Muscle layer of colon (tissue), 2 donors: ENCODE measurements at regions not wholly inside any gene's neighbourhood (a gene's known extent, or its start where the extent isn't known, plus 50 kb on each side); places are given as distances from the start of the nearest gene placed in this dataset.

Experiments
- H3K27ac ChIP-seq: one replicate; pipeline ENCODE4 v1.7.0; 2013; ENCODE audit warnings: low read depth, mild to moderate bottlenecking, low read length, moderate library complexity
- H3K27me3 ChIP-seq, 2 donors: one replicate each; pipeline ENCODE4 v1.7.0; 2013; ENCODE audit warnings: low read length in 2 of 2, mild to moderate bottlenecking in 2 of 2; ENCODE audit not compliant: insufficient read depth in 2 of 2, control insufficient read depth in 1 of 2
- H3K36me3 ChIP-seq: one replicate; pipeline ENCODE4 v1.7.0; 2013; ENCODE audit warnings: mild to moderate bottlenecking, low read length; ENCODE audit not compliant: insufficient read depth
- H3K4me1 ChIP-seq: one replicate; pipeline ENCODE4 v1.7.0; 2013; ENCODE audit warnings: mild to moderate bottlenecking, low read length; ENCODE audit not compliant: insufficient read depth
- H3K4me3 ChIP-seq, 2 donors: one replicate each; pipeline ENCODE4 v1.7.0; 2013; ENCODE audit warnings: low read length in 2 of 2, low read depth in 1 of 2, mild to moderate bottlenecking in 1 of 2, moderate library complexity in 1 of 2
- H3K9ac ChIP-seq: one replicate; pipeline ENCODE4 v1.7.0; 2013; ENCODE audit warnings: low read length
- H3K9me3 ChIP-seq: one replicate; pipeline ENCODE4 v1.7.0; 2013; ENCODE audit warnings: mild to moderate bottlenecking, low read length
- donor health status: abdominal sarcoma.
- donor health status: Adenocarcinoma of cecum.

DNA sequence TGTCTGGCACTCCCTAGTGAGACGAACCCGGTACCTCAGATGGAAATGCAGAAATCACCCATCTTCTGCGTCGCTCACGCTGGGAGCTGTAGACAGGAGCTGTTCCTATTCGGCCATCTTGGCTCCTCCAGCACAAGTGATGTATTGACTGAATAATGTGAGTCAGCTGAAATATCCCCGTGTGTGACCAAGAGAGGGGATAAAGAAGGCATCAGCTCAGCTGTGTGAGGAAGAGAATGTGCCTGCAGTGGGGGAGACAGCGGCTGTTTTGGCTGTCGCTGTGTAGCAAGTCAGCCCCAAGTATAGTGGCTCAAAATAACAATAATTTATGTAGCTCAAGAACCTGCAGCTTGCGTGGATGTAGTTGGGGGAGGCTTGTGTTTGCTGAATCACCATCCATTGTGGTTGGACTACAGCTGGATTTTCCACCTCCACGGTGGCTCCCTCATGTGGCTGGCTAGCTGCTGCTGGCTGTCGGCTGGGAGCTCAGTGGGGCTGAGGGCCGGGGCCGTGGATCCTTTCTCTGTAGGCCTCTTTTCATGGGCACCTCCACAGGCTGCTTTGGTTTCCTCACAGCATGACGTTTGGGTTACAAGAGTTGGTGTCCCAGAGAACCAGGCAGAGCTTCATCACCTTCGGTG lies 434.5 kb downstream of the CCSER2 start:
- no peaks in the 10 kb centered on the region for H3K36me3 ChIP-seq
- no peak overlapping the region for H3K4me3 ChIP-seq
- no peaks in the 10 kb centered on the region for H3K9me3 ChIP-seq
- no peak overlapping the region for H3K9ac ChIP-seq
- no peaks in the 10 kb centered on the region for H3K4me1 ChIP-seq
- no peaks in the 10 kb centered on the region for H3K27me3 ChIP-seq
- no peak overlapping the region for H3K27ac ChIP-seq

DNA sequence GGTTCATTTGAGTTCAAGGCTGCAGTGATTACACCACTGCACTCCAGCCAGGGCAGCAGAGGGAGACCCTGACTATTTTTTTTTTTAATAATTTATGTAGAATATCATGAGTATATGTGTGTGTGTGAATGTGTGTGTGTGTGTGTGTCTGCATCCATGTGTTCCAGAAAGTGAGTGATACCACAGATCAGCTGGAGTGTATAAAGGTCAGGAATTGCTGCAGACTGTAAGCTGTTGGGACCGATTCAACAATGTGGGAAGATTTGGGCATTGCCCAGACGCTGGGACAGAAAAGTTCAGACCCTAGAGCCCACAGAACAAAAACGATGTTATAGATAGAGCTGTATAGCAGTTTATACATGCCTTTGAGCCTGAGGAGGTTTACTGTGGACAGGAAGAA lies 435.6 kb downstream of the CCSER2 start:
- Histone ChIP-seq H3K27ac (no peak overlapping the region), H3K9me3 (no peaks in the 10 kb centered on the region), H3K4me1 (no peaks in the 10 kb centered on the region), H3K36me3 (no peaks in the 10 kb centered on the region), H3K9ac (no peak overlapping the region), H3K27me3 (no peaks in the 10 kb centered on the region), H3K4me3 (no peak overlapping the region)

DNA sequence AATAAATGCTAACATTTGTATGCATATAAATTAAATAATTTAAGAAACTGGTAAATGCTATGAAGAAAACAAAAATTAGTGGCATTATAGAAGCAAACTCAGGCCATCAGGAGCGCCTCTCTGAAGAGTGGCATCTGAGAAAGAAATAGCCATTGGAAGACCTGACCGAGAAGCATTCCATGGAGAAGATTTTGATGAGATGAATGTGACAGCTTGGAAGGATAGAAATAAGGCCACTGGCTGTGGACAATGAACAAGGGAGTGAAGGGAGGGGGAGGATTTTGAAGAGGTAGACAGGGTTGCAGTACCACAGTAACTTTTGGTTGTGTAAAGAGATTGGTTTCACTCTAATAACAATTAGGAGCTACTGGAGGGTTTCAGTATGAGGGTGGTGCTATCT lies 436.7 kb downstream of the CCSER2 start:
- no peak overlapping the region for H3K9ac ChIP-seq
- H3K9me3 ChIP-seq = no peaks in the 10 kb centered on the region

DNA sequence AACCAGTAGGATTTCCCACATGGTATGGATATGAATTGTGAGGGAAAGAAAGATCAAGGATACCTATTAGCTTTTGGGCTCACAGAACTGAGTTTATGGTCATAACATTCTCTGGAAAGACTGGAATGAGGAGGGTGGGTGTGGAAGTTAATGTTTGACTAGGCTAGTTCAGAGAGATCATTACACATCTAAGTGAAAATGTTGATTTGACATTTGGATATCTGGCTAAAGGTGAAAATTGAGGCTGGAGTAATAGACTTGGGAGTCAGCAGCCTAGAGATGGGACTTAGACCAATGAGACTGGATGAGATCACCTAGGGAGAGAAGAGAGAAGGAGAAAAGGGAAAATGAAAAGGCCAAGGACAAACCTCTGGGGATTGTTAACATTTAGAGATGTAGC lies 437.3 kb downstream of the CCSER2 start:
- H3K27me3 ChIP-seq = no peaks in the 10 kb centered on the region
- no peaks in the 10 kb centered on the region for H3K4me1 ChIP-seq
- H3K4me3 ChIP-seq = no peak overlapping the region
- H3K9me3 ChIP-seq = no peaks in the 10 kb centered on the region
- H3K9ac ChIP-seq = no peak overlapping the region
- H3K27ac ChIP-seq = no peak overlapping the region
- H3K36me3 ChIP-seq = no peaks in the 10 kb centered on the region

More for the DNA sequence above, 436.7 kb downstream of the CCSER2 start:
- Histone ChIP-seq H3K4me3 (no peak overlapping the region), H3K4me1 (no peaks in the 10 kb centered on the region), H3K27me3 (no peaks in the 10 kb centered on the region), H3K27ac (no peak overlapping the region), H3K36me3 (no peaks in the 10 kb centered on the region)

DNA sequence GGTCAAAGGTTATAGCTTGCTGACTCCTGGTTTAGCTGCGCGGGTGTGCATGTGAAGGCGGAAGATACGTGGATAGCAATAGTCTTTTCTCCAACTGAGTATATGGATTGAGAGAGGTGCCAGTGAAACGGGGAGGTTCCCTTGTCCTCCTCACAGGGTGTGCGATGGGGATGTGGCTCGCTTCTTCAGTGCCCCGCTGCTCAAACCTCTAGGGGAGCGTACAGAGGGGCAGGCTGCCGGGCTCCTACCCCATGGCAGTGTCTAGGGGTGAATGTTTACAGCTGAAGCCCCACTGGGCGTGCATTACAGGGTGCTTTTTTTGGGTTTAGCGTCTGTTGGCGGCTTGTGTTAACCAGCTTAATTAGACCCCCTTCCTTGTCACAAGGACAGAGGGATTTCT lies 438.5 kb downstream of the CCSER2 start:
- Histone ChIP-seq H3K9ac (no peak overlapping the region), H3K27me3 (no peaks in the 10 kb centered on the region), H3K36me3 (no peaks in the 10 kb centered on the region), H3K27ac (no peak overlapping the region), H3K9me3 (no peaks in the 10 kb centered on the region), H3K4me3 (no peak overlapping the region), H3K4me1 (no peaks in the 10 kb centered on the region)

DNA sequence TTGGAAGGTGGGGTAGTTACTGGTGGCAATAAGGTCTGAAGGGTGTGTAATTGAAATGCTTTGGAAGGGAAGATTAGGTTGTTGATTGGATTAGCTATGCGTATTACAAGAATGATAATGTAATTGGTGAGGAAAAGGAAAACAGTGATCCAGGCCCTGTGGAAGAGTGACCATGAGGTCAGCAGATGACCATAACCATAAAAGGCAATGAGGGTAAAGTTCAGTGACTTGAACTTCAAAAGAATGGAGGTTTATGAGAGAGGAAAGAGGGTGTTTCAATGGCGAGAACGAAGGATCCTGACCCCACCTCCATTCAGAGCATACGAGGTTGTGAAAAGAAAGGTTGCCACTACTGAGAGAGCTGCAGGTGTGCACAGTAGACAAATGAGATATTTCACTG lies 439.7 kb downstream of the CCSER2 start:
- no peaks in the 10 kb centered on the region for H3K36me3 ChIP-seq
- H3K4me1 ChIP-seq = no peaks in the 10 kb centered on the region
- H3K27me3 ChIP-seq = no peaks in the 10 kb centered on the region
- no peak overlapping the region for H3K9ac ChIP-seq
- no peaks in the 10 kb centered on the region for H3K9me3 ChIP-seq
- no peak overlapping the region for H3K4me3 ChIP-seq
- H3K27ac ChIP-seq = no peak overlapping the region

DNA sequence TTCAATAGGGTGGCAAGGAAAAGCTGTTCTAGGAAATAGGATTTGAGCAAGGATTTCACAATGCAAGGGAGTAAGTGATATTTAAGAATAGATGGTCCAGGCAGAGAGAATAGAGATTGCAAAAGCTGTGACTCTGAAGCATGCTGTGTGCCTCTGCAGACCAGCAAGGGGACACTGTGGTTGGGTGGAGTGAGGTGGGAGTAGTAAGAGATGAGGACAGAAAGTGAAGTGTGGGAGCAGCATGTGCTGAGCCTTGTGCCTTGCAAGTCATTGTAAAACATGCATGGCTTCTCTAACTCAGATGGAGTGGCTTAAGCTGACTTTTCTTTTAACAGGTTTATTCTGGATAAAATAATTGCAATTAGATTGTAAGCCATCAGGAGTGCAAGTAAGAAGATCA lies 442.4 kb downstream of the CCSER2 start:
- no peaks in the 10 kb centered on the region for H3K36me3 ChIP-seq
- H3K9ac ChIP-seq = no peak overlapping the region
- H3K27ac ChIP-seq = no peak overlapping the region
- H3K4me1 ChIP-seq = no peaks in the 10 kb centered on the region
- H3K9me3 ChIP-seq = no peaks in the 10 kb centered on the region
- no peak overlapping the region for H3K4me3 ChIP-seq
- H3K27me3 ChIP-seq = no peaks in the 10 kb centered on the region

DNA sequence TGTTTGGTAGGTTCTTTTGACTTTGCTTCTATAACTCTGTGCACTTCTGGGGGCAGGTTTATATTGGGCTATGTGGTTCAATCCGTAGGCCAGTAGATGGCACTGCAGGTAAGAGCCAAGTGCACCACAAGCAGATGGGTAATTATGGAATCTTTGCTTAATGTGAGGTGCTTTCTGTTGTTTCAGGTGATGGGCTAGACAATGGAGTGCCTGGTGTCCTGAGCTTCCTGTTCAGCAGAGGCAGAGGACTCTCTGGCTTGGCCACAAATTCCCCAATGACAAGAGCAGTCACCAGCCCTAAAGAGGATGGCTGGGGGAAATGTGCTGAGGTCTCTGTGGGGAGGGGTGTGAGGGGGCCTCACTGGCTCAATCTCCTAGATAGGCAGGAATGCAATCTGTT lies 455.0 kb downstream of the CCSER2 start:
- Histone ChIP-seq H3K9ac (no peak overlapping the region), H3K4me3 (no peak overlapping the region), H3K36me3 (no peaks in the 10 kb centered on the region), H3K27ac (no peak overlapping the region), H3K4me1 (no peaks in the 10 kb centered on the region), H3K27me3 (no peaks in the 10 kb centered on the region), H3K9me3 (no peaks in the 10 kb centered on the region)

DNA sequence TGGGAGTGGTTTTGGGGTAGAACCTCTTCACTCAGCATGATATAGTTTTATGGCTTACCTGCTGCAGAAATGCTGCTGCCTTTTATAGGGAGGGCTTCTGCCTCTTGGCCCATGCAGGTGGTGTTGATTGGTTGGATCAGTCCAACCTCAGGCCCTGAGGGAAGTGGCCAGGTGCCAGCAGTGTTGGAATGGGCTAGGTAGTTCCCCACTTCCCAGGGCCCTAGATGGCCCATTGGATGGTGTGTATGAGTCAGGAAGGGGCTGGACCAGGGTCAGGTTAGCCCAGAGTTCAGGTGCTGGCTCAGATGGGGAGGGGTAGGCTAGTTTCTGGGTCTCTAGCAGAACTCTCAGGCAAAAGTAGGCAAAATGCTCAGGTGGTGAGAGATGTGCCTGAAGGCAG lies 455.5 kb downstream of the CCSER2 start:
- Histone ChIP-seq H3K4me1 (no peaks in the 10 kb centered on the region), H3K9ac (no peak overlapping the region), H3K4me3 (no peak overlapping the region), H3K27me3 (no peaks in the 10 kb centered on the region), H3K9me3 (no peaks in the 10 kb centered on the region), H3K27ac (no peak overlapping the region), H3K36me3 (no peaks in the 10 kb centered on the region)

DNA sequence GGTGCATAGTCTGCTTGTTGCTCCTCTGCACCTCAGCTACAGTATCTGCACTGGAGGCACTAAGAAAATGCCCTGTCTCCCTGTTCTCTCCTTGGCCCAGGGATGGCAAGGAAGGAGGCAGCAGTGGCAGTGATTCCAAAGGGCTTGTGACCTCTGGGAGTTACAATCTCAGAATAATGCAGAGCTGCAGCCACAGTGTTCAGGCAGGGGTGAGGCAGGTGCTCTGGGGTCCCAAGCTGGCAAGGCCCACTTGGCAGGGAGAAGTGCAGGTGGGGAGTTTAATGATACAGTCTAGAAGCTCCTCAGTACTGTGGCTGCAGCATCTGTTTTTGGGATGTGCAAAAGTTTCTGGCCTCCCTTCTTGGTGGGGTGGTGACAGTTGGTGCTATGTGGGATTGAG lies 456.4 kb downstream of the CCSER2 start:
- no peak overlapping the region for H3K9ac ChIP-seq
- no peak overlapping the region for H3K4me3 ChIP-seq
- no peak overlapping the region for H3K27ac ChIP-seq
- no peaks in the 10 kb centered on the region for H3K27me3 ChIP-seq
- H3K4me1 ChIP-seq = no peaks in the 10 kb centered on the region
- no peaks in the 10 kb centered on the region for H3K9me3 ChIP-seq
- H3K36me3 ChIP-seq = no peaks in the 10 kb centered on the region

DNA sequence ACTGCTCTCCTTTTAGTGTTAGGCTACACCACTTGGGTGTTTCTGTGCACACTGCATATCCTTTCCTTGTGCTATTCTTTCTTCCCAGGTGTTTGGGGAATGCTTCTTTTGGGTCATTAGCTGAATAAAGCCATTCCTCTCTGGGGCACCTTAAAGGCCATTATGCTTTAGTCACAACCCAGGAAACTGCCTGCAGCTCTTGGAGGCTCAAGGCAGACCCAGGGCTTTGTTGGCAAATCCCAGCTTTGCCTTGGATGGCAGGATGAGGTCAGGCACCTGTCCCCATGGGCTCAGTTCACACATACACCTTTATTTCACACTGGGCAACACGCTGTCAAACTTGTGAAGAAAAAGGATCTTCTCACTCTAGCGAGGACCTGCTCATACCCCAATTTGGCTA lies 460.6 kb downstream of the CCSER2 start:
- Histone ChIP-seq H3K36me3 (no peaks in the 10 kb centered on the region), H3K4me1 (no peaks in the 10 kb centered on the region), H3K4me3 (no peak overlapping the region), H3K27me3 (no peaks in the 10 kb centered on the region), H3K9me3 (no peaks in the 10 kb centered on the region), H3K9ac (no peak overlapping the region), H3K27ac (no peak overlapping the region)

DNA sequence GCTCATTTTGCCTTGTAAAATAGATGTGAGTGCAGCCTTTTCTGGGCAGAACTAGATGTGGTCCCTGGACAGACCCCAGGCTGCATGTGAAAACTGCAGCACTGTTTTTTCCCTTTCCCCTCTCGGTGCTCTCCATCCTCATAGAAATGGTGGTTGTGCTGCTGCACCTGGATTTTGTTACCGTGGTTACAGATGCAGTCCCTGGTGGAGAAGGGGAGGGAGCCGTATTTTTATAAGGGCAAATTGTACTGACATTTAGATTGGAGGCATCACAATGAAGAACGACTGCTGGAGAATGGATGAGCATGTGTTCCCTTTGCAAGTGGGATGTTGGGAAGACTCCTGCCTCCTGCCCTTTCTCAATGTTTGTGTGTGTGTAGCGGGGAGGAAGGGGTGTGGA lies 469.9 kb downstream of the CCSER2 start:
- no peaks in the 10 kb centered on the region for H3K4me1 ChIP-seq

More for the DNA sequence above, 469.9 kb downstream of the CCSER2 start:
- Histone ChIP-seq H3K4me3 (no peak overlapping the region), H3K9ac (no peak overlapping the region), H3K27me3 (no peaks in the 10 kb centered on the region), H3K27ac (no peak overlapping the region), H3K36me3 (no peaks in the 10 kb centered on the region), H3K9me3 (no peaks in the 10 kb centered on the region)
